Transverse colon (tissue), 4 donors: ENCODE measurements at regions not wholly inside any gene's neighbourhood (a gene's known extent, or its start where the extent isn't known, plus 50 kb on each side); places are given as distances from the start of the nearest gene placed in this dataset.

Experiments used
- CTCF ChIP-seq, 5 experiments: fragments of 200-600 bp in 3 of 5; fragments of 450-650 bp in 2 of 5; sonication (generic) in 3 of 5; IDR thresholded peaks; 1 replicate in 2 of 5; 2 replicates in 3 of 5; pipeline ENCODE4 v1.5.1; 2016 to 2017; ENCODE audit warnings: antibody characterized with exemption in 5 of 5, inconsistent platforms in 3 of 5, mild to moderate bottlenecking in 2 of 5, moderate library complexity in 1 of 5
- EP300 ChIP-seq: sonication (generic); formaldehyde crosslinking; IDR thresholded peaks from one replicate; pipeline ENCODE4 v1.6.1; 2017; ENCODE audit warnings: antibody characterized with exemption, low read depth
- POLR2A ChIP-seq: fragments of 450-650 bp; IDR thresholded peaks from one replicate; pipeline ENCODE4 v1.6.1; 2016; ENCODE audit warnings: antibody characterized with exemption, mild to moderate bottlenecking, moderate library complexity
- POLR2AphosphoS5 ChIP-seq, 3 donors: sonication (generic); formaldehyde crosslinking; IDR thresholded peaks; one replicate each; pipeline ENCODE4 v1.6.1; 2016; ENCODE audit warnings: antibody characterized with exemption in 3 of 3

GRCh38 chr5:97906135-97906534 lies 723.1 kb upstream of the RIOK2 start:
- no peak for TF ChIP-seq CTCF (IDR thresholded peaks at IDR 0.05)
- no peak for TF ChIP-seq POLR2A
- TF ChIP-seq EP300 = no peak
- TF ChIP-seq POLR2AphosphoS5 (IDR thresholded peaks at IDR 0.05) = no peak
